ENCODE measurements at regions not wholly inside any gene's neighbourhood (a gene's known extent, or its start where the extent isn't known, plus 50 kb on each side); places are given as distances from the start of the nearest gene placed in this dataset.

GRCh38 chr1:79663916-79664315 is 657.4 kb upstream of the ADGRL4 start:
- Histone ChIP-seq H3K9me3 (no peaks in the 10 kb centered on the region), H3K27me3 (no peaks in the 10 kb centered on the region), H3K4me3 (no peak overlapping the region), H3K36me3 (no peaks in the 10 kb centered on the region), H3K27ac (no peak overlapping the region), H3K4me1 (no peaks in the 10 kb centered on the region)
- ATAC-seq, result no peak
- TF ChIP-seq POLR2A (IDR thresholded peaks at IDR 0.05) (no peak), CTCF (IDR thresholded peaks at IDR 0.05 in 4 of 5, conservative IDR thresholded peaks at IDR 0.05 in 1 of 5) (no peak)
- in situ Hi-C loops (cut with MboI; ENCODE audit: low sequenced_read_pairs in 4 of 4) (no loop called here), intact Hi-C loops (cut with DNase I; ENCODE audit: low total_unique reads) (no loop called here)
- DNase-seq, result no peak

GRCh38 chr1:79662596-79662995 is 656.1 kb upstream of the ADGRL4 start:
- H3K4me3 ChIP-seq, result no peak overlapping the region
- TF ChIP-seq CTCF (IDR thresholded peaks at IDR 0.05 in 4 of 5, conservative IDR thresholded peaks at IDR 0.05 in 1 of 5), result no peak
- no peak for TF ChIP-seq POLR2A (IDR thresholded peaks at IDR 0.05)
- H3K4me1 ChIP-seq, result no peaks in the 10 kb centered on the region
- intact Hi-C loops (cut with DNase I; ENCODE audit: low total_unique reads), result no loop called here
- no peak overlapping the region for H3K27ac ChIP-seq
- no peaks in the 10 kb centered on the region for H3K27me3 ChIP-seq
- H3K36me3 ChIP-seq, result no peaks in the 10 kb centered on the region
- H3K9me3 ChIP-seq, result no peaks in the 10 kb centered on the region
- no peak for DNase-seq
- no peak for ATAC-seq
- in situ Hi-C loops (cut with MboI; ENCODE audit: low sequenced_read_pairs in 4 of 4), result no loop called here

GRCh38 chr1:79660129-79660528 is 653.6 kb upstream of the ADGRL4 start:
- ATAC-seq (no peak), DNase-seq (no peak)
- no peak overlapping the region for H3K27ac ChIP-seq
- TF ChIP-seq CTCF (IDR thresholded peaks at IDR 0.05 in 4 of 5, conservative IDR thresholded peaks at IDR 0.05 in 1 of 5) (no peak), POLR2A (IDR thresholded peaks at IDR 0.05) (no peak)
- intact Hi-C loops (cut with DNase I; ENCODE audit: low total_unique reads), result no loop called here
- in situ Hi-C loops (cut with MboI; ENCODE audit: low sequenced_read_pairs in 4 of 4), result no loop called here
- no peak overlapping the region for H3K4me3 ChIP-seq
- H3K36me3 ChIP-seq, result no peaks in the 10 kb centered on the region
- no peaks in the 10 kb centered on the region for H3K27me3 ChIP-seq
- no peaks in the 10 kb centered on the region for H3K4me1 ChIP-seq
- no peaks in the 10 kb centered on the region for H3K9me3 ChIP-seq

- Histone ChIP-seq H3K9me3 (no peaks in the 10 kb centered on the region), H3K4me1 (no peaks in the 10 kb centered on the region), H3K27me3 (no peaks in the 10 kb centered on the region), H3K4me3 (no peak overlapping the region), H3K36me3 (no peaks in the 10 kb centered on the region), H3K27ac (no peak overlapping the region)
- ATAC-seq (no peak), DNase-seq (no peak)
- intact Hi-C loops (cut with DNase I; ENCODE audit: low total_unique reads) (no loop called here), in situ Hi-C loops (cut with MboI; ENCODE audit: low sequenced_read_pairs in 4 of 4) (no loop called here)
- no peak for TF ChIP-seq POLR2A (IDR thresholded peaks at IDR 0.05)
- TF ChIP-seq CTCF (IDR thresholded peaks at IDR 0.05 in 4 of 5, conservative IDR thresholded peaks at IDR 0.05 in 1 of 5), result no peak
Observed at GRCh38 chr1:79657951-79658658, 651.6 kb upstream of the ADGRL4 start.

- Histone ChIP-seq H3K4me3 (no peak overlapping the region), H3K9me3 (no peaks in the 10 kb centered on the region), H3K27me3 (no peaks in the 10 kb centered on the region), H3K36me3 (no peaks in the 10 kb centered on the region), H3K4me1 (no peaks in the 10 kb centered on the region), H3K27ac (no peak overlapping the region)
- no peak for TF ChIP-seq POLR2A (IDR thresholded peaks at IDR 0.05)
- TF ChIP-seq CTCF (IDR thresholded peaks at IDR 0.05 in 4 of 5, conservative IDR thresholded peaks at IDR 0.05 in 1 of 5), result no peak
- no peak for DNase-seq
- in situ Hi-C loops (cut with MboI; ENCODE audit: low sequenced_read_pairs in 4 of 4), result no loop called here
- ATAC-seq, result no peak
- intact Hi-C loops (cut with DNase I; ENCODE audit: low total_unique reads), result no loop called here
Observed at GRCh38 chr1:79655876-79656275, 649.3 kb upstream of the ADGRL4 start.
